Stimulated activated naive CD4-positive, alpha-beta T cell (primary cell): ENCODE measurements at regions not wholly inside any gene's neighbourhood (a gene's known extent, or its start where the extent isn't known, plus 50 kb on each side); places are given as distances from the start of the nearest gene placed in this dataset.
"Not testable (repeated sequence)": the region's sequence is repeated elsewhere in the genome, so short reads cannot be mapped to it uniquely, and the experiment has no call there.

Source experiments
- DNase-seq, 6 experiments: peaks; one replicate each; lab custom pipeline; 2025; lab: John Stamatoyannopoulos, UW

DNA sequence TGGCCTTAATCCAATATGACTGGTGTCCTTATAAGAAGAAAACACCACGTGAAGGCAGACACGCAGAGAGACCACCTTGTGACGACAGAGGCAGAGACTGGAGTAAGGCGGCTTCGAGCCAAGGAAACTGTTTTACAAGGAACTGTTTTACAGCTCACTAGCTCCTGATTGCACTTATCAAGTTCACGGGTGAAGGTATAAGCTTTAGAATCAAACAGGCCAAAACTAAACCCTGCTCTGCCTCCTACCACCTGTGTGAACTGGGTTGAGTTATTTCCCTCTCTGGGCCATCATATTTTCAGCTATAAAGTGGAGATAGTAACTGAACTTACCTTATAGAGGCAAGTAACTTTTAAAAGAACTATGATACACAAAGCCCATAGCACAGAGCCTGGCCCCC, 166.9 kb upstream of the NFIA start:
- no peak for DNase-seq

- no peak for DNase-seq
These were observed 167.4 kb upstream of the NFIA start for GRCh38 chr1:60914982-60915381.

DNA sequence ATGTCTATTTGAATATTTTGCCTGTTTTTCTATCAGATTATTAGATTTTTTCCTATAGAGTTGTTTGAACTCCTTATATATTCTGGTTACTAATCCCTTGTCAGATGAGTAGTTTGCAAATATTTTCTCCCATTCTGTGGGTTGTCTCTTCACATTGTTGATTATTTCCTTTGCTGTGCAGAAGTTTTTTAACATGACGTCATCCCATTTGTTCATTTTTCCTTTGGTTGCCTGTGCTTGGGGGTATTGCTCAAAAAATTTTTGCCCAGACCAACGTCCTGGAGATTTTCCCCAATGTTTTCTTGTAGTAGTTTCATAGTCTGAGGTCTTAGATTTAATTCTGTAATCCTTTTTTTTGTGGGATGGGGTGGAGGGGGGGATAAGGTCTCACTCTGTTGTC, 168.7 kb upstream of the NFIA start:
- not testable (repeated sequence) for DNase-seq

DNA sequence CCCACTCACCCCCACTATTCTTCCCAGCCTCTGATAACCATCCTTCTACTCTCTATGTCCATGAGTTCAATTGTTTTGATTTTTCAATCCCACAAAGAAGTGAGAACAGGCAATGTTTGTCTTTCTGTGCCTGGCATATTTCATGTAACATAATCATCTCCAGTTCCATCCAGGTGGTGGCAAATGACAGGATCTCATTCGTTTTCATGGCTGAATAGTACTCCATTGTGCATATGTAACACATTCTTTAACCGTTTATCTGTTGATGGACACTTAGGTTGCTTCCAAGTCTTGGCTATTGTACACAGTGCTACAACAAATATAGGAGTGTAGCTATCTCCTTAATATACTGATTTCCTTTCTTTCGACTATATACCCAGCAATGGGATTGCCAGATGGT, 169.3 kb upstream of the NFIA start:
- DNase-seq: no peak

GRCh38 chr1:60911966-60912697, 170.2 kb upstream of the NFIA start:
- no peak for DNase-seq

GRCh38 chr1:60908159-60908558, 174.2 kb upstream of the NFIA start:
- no peak for DNase-seq

- no peak for DNase-seq
These were observed 175.8 kb upstream of the NFIA start for GRCh38 chr1:60906526-60906925.

DNA sequence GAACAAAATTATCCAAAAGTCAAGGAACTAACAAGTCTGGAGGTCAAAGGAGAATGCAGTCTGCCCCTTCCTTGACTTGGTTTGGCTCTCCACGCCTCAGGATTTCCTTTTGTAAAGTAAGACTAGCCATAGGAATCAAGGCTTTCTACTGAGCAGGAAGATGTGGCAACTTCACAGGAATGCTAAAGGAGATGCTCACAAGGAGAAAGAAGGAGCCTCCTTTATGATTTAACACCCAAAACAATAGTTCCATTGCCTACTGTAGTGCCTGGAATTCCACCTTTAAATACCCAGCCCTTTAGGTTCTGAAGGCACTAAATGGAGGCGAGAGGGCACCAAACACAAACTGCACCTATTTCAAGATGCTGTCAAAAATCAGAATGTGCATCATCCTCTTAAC, 176.3 kb upstream of the NFIA start:
- DNase-seq: no peak

- DNase-seq: no peak
These were observed 178.1 kb upstream of the NFIA start for GRCh38 chr1:60904099-60904851.

DNA sequence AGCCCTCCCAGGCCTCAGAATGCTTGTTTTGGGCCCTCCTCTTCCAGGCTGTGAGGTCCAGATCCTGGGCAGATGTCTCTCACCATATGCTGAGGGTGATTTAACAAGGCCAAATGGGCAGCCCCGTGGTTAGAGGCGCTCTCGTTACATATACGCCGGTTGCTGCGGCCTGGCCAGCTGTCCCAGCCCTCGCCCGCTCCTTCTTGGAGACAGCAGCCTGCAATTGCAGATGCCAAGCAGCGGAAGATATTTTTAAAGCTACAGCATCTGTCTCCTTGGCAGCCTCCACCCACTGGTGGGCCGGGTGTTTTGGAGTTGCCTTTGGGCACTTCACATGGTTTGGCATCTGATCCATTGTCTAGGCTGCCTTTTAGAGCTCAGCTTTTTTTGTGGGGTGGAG, 178.8 kb upstream of the NFIA start:
- DNase-seq: no peak

DNA sequence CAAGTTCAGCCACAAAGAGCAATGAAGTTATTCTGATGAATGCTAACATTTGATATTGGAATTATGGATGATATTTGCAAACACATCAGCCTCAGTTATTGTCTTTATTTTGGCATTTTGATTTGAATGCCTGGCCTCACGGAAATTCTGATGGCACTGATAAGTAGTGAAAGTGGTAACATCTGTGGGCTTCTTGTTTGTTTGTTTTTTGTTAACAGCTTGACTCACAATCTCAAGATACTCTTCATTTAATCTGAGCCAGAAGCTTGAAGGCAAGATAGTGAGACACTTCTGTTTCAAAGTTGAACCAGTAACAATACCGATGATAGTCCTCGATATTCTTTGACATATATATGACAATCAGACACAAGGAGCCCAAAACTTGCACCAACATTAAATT, 182.9 kb upstream of the NFIA start:
- DNase-seq: no peak

DNA sequence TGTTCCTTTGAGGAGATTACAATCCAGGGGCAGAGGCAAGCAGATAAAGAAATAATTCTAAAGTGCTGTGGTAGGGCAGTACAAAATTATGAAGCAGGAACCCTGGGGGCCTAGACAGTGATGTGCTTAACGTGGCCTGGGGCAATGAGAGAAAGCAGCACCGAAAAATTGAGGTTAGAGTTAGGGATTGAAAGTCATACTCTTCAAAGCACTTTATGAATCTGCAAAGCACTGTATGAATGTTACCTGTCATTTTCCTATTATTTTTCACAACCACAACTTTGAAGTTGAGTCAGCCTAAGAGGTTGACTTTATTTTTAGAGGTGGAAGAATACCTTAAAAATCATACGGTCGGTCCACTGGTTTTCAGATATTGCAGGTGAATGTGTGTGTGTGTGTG, 183.4 kb upstream of the NFIA start:
- no peak for DNase-seq

GRCh38 chr1:60898413-60898812, 183.9 kb upstream of the NFIA start:
- no peak for DNase-seq

DNA sequence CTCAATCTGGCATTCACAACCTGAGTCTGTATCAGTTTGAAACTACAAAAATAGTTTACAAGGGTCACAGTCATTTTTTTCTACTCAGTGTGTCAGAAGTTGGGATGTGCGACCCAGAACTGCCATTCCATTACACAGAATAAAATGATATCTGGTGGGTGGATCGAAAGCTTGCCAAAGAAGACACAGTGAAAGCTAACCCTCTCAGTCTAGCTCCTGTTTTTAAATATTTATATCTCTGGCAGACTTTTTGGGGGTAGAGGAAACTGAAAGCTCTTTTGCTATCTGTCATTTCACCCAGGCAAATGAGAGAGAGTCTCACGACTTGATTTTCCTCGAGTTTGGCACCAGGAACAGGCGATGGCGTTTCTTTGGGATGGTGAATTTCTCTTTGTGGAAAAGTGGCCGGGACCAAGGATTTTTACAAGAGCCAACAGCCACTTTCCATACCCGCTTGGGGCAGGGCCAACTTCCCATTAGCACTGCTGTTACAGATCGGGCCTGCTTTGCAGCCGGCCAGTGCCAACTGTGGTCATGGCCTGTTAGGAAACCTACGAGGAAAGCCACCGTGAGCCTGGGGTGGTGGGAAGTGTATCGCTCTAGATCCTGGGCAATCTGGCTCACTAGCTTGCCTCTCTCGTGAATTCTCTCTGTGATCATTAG, 185.5 kb upstream of the NFIA start:
- DNase-seq: no peak

- no peak for DNase-seq
These were observed 186.7 kb upstream of the NFIA start for GRCh38 chr1:60895701-60896100.

GRCh38 chr1:60895252-60895651, 187.1 kb upstream of the NFIA start:
- no peak for DNase-seq

DNA sequence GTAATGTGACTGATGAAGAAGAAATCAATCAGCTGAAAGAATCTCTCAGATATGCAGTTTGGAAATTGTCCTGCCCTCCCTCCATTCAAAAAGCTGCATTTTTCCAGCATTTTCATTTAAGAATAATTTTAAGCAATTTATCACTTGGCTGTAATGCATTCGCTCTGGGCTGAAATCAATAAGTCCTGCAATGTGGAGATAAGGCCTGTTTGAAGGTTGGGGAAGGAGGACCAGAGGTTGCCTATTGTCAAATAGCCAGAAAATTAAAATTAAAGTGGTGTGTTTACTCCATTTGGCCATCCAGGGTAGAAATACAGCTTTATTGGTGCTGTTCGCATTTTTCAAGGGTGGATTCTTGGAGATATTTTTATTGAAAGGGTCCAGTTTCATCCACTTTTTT, 187.6 kb upstream of the NFIA start:
- DNase-seq: no peak

GRCh38 chr1:60894130-60894529, 188.2 kb upstream of the NFIA start:
- no peak for DNase-seq

DNA sequence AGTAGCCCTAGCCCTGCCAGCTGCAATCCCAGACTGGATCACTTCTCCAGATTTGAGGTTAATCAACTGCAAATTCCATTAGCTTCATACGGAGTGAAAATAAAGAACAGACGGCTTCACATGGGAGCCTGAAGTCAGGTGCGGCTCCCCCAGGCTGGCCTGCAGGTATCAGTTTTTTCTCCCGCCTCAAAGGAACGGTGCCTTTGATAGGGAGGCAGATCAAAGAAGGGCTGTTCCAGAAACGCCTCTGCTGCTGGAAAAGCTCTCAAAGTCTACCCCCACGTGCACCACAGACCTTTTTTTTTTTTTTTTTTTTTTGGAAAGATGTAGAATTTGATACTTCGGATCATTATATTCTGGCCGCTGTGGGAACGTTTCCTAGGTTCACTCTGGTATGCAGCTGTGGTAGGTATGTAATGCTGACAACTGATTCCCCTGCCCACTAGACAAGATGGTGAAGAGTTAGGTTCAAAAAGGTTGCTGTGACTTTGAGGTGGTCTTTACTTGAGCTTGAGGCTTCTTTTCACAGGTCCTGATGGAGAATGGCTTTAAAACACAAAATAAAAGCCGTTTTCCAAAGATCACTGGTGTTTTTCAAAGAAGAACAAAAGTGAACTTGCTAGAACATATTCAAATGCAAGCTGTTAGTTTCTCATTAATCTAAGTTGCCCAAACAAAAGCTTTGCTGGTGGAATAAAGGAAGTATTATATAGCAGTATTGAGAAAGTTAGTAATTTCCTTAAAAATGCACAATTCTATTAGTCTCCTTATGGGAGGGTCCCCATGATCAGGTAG, 189.0 kb upstream of the NFIA start:
- no peak for DNase-seq

- no peak for DNase-seq
These were observed 190.6 kb upstream of the NFIA start for GRCh38 chr1:60891765-60892164.

GRCh38 chr1:60891281-60891680, 191.1 kb upstream of the NFIA start:
- no peak for DNase-seq

- DNase-seq: no peak
These were observed 191.7 kb upstream of the NFIA start for GRCh38 chr1:60890664-60891063.
